NOMO-1 treated with dmso at 0.1 percent for 144 hours (cell line): ENCODE measurements at regions not wholly inside any gene's neighbourhood (a gene's known extent, or its start where the extent isn't known, plus 50 kb on each side); places are given as distances from the start of the nearest gene placed in this dataset.
"Not testable (repeated sequence)": the region's sequence is repeated elsewhere in the genome, so short reads cannot be mapped to it uniquely, and the experiment has no call there.

Experiments
- DNase-seq: peaks from one replicate; lab custom pipeline; 2025; ENCODE audit not compliant: unreplicated experiment; lab: John Stamatoyannopoulos, UW

DNA sequence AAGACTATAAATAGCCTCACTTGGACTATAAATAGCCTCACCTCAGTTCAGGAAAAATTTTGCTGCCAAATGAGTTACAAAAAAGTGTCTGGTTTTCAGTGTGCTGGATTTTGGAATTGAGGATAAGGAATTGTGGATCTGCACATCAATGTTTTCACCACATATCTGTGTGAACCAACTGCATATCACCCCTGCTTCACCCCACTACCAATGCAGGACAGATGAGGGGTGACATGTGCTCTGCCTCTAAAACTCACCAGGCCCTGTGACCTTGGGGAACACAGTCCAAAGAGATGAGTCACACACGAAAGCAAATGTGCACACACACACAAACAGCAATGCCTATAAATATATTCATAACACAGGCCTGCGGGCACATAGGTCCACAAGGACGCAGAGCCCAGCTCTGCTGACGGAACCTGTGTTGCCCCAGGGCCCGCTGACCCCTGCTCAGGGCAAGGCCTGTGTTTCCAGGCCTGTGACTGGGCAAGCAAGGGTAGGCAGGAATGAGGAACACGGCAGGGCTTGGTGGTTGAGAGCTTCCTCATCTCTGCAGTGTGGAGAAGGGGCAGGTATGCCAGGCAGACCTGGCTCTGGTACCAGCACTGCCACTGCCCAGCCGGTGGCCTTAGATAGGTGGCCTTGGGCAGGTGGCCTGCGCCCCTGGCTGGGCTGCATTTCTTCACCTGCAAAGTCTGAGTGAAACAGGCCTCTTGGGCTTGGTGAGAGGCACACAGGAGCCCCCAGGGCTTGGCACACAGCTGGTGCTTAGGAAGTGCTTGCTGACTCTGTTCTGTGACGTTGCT, 82.4 kb downstream of the ARL6IP4 start:
- peak; percentile 52 for DNase-seq

DNA sequence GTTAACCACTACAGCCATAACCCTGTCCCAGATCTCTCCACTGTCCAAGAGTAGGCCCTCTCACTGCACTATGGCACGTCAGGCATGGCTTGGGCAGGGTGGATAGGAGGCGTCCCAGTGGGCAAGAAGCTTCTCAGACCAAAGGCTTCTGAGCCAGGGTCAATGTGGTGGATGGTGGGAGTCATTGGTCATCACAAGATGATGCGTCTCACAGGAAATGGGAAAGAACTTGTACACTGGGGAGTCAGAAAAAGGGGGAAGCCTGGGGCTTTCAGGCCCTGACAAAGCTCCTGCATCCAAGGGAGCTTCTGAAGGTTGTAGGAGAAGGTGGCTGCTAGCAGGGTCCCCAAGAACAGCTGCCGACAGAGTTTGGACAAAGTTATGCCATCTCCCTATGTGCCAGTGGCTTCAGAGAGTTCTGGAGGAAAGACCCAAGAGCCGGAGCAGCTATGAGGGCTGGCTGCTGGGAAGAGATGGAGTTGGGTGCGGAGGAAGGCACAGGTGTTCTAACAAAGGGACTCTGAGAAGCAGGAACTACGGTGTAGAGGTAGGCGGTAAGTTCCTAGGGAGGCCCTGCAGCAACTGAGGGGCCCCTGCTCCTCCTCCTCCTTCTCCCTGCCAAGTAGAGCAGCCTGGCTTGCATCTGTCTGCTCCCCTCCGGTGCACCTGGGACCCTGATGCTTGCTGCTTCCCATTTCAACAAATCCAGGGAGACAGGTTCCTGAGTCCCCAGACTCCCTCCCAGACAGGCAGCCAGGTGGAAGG, 81.1 kb downstream of the ARL6IP4 start:
- no peak for DNase-seq

DNA sequence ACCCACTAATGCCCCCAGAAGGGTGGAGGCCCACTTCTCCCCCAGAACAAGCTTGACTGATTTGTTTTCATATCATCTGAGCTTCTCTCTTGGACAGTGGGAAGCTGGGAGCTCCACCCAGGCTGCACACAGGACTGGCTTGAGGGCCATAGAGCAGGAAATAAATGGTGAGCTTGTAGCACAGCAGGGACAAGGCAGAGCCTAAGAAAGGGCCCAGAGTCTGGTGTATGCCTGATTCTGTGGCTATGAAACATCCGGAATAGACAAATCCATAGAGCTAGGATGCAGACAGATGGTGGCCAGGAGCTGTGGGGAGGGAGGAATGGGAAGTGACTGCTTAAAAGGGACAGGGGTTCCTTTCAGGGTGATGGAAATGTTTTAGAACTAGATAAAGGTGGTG, 79.0 kb downstream of the ARL6IP4 start:
- no peak for DNase-seq

DNA sequence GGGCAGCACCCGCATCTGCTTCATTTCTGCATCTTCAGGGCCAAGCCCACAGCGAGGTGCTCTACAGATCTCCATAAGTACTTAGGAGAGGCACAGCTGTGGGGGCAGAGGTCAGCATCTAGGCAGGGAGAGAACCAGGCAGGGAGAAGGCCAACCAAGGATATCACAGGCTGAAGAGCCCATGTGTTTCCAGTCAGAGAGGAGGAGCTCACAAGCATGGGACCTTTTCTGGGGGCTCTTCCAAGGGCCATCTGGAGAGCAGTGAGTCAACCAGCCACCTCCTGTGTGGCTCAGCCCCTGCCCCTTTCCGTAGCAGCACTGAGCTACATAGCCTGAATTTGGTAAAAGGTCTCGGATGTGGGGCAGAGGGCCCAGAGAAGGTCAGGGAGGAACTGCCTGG, 78.5 kb downstream of the ARL6IP4 start:
- DNase-seq, result no peak

DNA sequence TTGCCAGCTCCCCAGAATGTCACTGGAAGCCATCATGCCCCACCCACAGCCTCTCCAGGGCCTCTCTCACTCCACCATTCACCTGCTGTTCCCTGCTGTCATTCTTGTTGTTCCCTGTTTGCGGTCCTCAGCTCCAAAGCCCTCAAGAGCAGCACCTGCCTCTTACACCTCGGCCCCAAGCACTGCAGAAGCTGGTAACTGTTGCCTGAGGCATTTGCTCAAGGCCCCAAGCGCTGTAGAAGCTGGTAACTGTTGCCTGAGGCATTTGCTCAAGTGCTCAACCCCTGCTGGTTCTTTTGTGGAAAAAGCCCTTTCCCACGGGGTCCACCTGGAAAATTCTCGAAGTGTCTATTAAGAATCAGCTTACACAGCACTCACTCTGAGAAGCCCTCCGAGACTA, 78.0 kb downstream of the ARL6IP4 start:
- no peak for DNase-seq

DNA sequence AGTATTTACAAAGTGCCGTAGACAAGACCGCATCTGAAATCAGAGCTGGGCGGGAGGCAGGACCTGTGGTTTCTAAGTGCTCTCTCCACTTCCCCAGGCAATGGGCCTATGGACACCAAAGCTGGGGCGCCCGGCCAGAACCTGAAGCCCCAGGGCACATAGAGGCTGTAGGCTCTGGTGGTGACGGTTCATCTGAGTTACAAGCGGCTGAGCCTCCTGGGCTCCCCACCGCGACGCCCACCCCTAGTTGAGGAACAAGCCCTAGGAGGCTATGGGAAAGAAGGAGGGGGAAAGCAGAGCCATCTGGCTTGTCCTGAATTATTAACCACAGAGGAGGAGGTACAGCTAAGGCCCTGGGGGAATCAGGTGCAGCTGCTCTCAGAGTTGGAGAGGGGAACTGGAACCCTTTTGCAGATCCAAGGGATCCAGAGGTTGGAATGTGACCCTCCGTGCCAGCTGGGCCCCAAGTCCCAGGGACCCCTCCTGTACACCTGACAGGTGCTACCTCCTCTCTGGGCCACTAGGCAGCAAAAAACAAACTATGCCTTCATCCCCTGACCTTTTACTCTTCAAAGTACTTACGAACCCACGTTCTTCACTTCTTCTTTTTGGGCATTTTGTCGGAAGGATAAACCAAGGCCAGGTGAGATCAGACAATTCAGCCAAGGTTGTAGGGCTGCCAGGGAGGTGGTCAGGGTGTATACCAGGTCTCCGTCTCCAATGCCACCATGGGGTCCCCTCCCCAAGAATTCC, 77.2 kb downstream of the ARL6IP4 start:
- DNase-seq, result no peak

DNA sequence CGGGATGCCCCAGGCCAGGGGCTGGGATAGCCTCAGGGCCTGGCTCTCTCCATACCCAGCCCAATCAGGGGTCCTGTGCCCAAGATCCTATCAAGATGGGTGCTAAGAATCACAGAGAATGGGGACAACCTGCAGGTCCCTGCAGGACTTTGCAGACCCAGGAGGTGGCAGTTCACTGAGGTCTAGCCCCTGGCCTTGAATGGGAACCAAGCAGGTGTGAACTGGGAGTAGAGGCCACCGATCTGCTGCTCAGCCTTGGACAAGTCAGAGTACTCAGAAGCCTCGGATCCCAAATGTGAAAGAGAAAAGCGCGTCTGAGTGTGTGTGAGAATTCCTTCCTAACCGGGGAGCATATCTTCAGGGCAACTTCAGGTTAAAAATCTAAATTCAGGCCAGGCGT, 76.2 kb downstream of the ARL6IP4 start:
- DNase-seq, result no peak

DNA sequence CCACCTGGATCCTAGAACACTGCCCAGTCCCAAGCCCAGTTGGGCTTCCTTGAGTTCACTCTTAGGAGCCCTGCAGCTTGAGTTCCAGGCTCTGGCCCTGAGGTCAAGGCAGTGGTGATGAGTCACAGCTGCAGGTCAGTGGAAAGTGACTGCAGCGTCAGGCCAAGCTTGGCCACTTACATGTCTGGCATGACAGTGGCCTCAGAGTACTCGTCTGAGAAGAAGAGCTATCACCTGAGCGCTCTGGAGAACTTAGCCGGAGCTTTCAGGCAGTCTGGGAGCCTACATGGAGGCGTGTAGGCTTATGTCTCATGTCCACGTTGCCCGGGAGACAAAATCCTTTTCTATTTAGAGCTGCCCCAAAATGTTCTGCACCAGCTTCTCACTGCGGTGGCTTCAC, 75.6 kb downstream of the ARL6IP4 start:
- DNase-seq, result no peak

DNA sequence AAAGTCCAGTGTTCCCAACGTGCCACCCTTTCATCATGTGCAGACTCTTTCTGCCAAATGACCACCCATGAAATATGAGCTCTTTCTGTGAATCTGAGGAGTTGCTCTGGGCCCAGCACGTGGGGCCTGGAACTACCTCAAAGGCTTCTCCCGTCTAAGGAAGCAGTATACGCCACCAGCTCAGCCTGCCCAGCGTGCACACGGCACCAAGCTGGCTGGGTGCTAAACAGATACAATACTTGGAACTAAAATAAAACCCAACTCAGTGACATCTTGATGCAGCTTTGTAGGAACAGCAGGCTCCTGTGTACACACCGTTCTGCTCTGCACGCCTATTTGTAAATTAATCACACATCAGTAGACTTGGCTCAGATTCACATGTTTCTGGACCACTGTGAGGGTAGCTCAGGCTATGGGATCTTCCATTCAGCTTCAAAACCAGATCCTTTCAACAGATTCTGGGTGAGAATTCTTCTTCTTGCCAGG, 74.8 kb downstream of the ARL6IP4 start:
- no peak for DNase-seq

DNA sequence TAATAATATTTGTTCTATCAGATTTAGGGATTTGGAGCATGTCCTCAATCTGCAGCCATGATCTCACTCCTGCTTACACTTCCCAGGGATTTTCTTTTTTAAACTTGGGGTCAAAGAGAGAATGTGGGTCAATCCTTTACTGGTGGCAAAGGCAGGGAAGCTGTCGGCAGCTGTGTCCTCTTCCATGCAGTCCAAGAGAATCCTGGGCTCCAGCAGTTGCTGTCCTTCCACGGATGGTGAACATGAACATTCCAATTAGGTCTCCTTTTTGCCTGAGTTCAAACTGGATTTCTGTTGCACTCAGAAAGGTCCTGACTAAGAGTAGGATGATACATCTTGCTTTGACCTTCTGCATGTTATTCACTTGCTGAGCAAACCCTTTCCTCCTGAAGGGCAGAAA, 73.9 kb downstream of the ARL6IP4 start:
- no peak for DNase-seq

DNA sequence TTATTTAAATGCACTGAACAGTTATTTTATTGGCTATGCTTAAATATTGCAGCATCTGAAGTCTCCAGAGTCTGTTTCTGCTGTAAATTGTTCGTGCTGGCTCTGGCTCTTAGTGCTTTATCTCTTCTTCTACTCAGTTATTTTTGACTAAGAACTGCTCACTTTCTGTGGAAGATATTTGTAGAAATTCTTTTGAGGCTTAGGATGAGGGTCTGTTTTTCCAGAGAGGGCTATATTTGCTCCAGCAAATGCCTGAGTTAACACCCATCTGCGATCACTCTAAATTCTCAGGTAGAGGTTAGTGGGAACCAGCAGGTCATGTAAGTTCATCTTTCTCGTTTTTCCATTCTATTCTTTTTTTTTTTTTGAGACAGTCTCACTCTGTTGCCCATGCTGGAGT, 71.1 kb downstream of the ARL6IP4 start:
- no peak for DNase-seq

DNA sequence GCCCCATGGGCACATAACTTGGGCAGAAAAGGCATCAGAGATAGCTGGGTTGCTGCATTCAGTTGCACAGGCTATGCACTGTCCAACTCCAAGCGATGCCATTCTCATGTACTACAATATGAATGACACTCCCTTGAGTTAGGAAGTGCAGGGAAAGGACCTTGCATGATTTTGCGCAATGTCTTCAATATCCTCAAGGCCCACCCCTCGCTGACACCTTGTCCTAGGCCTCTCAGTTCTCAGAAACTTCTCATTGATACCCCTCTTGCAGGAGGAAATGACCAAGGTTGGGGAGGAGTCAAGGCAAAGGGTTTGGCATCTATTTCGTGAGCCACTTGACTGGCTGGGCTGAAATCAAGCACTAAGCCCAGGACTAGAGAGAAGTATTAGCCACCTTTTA, 70.4 kb downstream of the ARL6IP4 start:
- no peak for DNase-seq

DNA sequence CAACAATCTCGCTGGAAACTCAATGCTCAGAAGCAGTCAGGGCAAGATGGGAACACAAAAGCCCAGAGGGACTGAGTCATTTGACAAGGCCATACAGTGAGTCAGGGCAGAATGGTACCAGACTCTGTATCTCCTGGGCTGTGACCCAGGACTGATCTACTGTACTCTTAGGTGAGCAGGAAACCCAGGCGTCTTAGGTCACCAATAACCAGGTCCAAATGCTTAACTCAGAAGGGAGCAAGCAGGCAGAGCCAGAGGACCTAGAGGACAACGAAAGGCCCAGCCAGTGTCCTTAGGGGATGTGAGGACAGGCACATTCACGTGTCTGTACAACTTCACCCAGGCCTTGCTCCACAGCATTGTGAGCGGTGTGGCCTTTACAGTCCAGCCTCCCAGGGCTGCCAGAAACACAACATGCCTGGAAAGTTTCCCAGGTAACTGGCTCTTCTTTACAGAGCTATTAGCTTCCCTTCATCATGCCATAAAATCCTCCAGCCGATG, 69.9 kb downstream of the ARL6IP4 start:
- no peak for DNase-seq

DNA sequence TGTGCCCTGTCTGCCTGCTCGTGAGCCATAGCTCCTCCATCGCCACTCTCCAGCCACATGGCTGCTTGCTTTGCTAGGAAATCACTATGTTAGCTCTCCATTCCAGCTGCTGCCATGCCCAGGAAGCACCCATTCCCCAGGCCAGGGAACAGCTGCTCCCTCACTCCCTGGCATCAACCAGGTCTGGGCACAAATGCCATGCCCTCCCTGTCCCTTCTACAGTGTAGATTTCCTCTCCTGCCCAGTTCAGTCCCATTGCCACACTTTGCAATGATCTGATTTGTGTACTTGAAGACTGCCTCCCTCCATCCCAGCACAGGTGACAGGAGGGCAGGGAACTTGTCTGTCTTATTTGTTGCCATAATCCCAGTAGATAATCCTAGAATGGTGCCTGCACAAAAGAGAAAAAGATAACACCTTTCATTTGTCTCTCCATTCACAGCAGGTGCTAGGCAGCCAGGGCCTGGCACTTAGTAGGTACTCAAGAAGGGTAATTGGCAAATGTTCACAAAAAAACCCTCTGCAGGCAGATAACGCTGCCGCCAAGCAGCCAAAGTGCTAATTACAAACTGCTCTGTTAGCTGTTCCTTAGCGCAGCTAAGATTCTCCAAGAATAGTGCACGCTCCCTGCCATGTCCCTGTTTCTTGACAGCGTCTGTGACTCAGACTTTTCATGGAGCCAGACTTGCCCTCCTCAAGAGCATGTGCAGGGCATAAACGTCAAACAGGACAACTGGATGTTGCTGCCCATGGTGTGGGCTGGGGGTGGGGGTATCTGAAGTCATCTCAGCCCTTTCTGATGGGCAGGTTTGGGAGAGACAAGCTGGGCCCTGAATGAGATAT, 69.1 kb downstream of the ARL6IP4 start:
- no peak for DNase-seq

DNA sequence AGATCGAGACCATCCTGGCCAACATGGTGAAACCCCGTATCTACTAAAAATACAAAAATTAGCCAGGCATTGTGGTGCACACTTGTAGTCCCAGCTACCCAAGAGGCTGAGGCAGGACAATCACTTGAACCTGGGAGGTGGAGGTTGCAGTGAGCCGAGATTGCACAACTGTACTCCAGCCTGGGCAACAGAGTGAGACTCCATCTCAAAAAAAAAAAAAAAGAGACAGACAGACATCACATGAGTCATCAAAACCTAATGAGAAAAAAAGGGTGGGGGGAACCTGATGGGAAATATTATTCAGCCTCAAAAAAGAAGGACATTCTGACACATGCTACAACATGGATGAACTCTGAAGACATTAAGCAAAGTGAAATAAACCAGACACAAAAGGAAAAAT, 67.4 kb downstream of the ARL6IP4 start:
- not testable (repeated sequence) for DNase-seq

DNA sequence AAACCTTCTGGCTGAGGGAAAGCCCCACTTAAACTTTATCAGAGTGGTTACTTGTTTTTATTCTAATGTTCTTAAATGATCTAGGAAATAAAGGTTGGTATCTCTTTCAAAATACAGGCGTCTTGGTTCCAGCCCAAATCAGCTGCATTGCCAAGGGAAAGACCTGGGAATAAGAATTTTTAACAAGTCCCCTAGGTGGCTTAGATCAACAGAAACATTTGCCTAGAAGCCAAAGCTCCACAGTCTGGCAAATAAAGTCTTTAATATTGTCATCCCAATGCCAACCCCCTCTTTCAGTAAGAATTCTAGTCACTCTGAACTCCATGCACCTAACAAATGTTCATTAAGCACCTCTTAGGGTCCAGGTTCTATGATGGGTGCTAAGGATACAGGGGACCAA, 66.8 kb downstream of the ARL6IP4 start:
- no peak for DNase-seq

DNA sequence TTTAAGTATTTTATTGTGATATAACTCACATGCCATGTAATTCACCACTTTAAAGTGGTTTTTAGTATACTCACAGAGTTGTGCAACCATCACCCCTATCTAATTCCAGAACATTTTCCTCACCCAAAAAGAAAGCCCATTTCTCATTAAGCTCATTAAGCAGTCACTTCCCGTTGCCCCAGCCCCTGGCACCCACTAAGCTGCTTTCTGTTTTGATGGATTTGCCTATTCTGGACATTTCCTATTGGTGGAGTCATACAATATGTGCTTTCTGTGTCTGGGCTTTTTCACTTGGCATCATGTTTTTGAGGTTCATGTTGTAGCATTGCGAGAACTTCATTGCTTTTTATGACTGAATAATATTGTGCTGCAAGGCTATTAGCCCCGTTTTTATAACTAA, 66.0 kb downstream of the ARL6IP4 start:
- no peak for DNase-seq

DNA sequence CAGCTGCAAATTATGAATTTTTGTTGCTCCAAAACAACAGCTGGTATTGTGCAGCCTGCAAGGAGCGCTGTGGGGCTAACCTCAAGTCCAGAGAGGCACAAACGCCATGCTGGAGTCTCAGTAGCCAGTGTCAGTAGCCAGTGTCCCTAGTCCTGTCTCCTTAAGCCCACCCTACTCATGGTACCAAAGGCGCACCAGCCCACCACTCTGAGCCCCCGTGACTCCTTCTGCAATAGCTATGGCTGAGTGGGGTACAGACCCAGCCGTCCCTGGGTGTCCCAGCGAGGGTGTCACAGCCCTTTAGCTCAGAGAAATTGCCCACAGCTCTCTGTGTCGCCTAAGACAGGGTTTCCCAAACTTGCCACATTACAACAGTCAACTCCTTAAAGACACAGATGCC, 65.2 kb downstream of the ARL6IP4 start:
- DNase-seq, result no peak

DNA sequence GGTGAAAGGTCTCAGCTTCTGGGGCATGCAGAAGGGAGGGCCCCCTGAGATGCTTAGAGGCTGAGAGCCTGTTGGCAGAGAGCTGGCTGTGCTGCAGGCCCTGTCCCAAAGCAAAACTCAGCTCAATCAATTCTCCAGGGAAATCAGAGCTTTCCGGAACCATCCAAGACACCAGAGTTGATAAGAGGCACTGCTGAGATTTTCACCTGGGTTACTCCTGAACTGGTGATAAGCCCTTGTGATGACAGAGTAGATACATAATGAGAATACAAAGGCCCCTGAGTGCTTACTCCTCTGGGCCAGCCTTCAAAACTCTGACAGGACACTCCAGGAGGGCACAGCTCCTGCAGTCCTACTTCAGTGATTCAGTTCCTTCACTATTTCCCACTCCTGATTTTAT, 63.9 kb downstream of the ARL6IP4 start:
- no peak for DNase-seq

DNA sequence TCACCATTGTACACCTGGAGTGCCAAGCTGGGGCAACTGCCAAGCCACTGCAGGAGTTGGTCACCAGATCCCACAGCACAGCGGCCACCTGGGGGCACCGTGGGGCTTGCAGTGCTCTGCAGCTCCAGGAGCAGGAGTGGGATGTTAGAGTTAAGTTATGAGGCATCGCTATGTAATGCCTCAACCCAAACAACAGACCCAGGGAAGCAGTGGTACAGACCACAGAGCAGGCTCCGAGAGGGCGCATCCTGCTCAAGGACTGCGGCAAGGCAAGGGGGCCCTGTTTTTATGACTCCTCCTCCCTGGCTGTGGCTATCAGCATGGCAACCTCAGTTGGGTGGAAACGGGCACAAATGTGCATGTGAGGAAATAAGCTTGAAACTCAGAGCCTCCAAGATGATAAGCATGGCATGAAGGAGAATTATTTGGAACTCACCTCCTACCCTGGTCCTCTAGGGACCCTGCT, 63.1 kb downstream of the ARL6IP4 start:
- peak; percentile 29 for DNase-seq
